ENCODE measurements at regions not wholly inside any gene's neighbourhood (a gene's known extent, or its start where the extent isn't known, plus 50 kb on each side); places are given as distances from the start of the nearest gene placed in this dataset.

DNA sequence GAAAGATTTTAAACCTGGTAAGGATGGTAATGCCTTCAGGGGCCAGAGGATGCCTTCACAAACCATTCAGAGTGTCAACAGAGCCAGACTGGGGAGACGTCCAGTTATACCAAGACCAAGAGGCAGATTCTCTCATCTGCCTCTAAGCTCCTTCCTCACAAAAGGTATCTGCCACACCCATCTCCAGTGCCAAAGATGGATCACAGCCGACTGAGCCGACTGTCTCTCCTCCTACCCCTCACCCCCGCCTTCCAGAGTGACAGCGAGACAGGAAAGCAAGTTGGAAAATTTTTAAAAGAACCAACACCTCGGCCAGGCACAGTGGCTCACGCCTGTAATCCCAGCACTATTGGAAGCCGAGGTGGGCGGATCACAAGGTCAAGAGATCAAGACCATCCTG, 79.1 kb upstream of the AKIP1 start:
- TF ChIP-seq, protein P1, sequence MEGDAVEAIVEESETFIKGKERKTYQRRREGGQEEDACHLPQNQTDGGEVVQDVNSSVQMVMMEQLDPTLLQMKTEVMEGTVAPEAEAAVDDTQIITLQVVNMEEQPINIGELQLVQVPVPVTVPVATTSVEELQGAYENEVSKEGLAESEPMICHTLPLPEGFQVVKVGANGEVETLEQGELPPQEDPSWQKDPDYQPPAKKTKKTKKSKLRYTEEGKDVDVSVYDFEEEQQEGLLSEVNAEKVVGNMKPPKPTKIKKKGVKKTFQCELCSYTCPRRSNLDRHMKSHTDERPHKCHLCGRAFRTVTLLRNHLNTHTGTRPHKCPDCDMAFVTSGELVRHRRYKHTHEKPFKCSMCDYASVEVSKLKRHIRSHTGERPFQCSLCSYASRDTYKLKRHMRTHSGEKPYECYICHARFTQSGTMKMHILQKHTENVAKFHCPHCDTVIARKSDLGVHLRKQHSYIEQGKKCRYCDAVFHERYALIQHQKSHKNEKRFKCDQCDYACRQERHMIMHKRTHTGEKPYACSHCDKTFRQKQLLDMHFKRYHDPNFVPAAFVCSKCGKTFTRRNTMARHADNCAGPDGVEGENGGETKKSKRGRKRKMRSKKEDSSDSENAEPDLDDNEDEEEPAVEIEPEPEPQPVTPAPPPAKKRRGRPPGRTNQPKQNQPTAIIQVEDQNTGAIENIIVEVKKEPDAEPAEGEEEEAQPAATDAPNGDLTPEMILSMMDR (conservative IDR thresholded peaks at IDR 0.05; ENCODE audit: low read length), result no peak
- no peak for TF ChIP-seq EZH2phosphoT487 (IDR thresholded peaks at IDR 0.05; ENCODE audit: borderline replicate concordance)
